RWPE2 (cell line): ENCODE measurements at regions not wholly inside any gene's neighbourhood (a gene's known extent, or its start where the extent isn't known, plus 50 kb on each side); places are given as distances from the start of the nearest gene placed in this dataset.
A peak's percentile ranks its signal among the peaks of the same experiment; 100 is the strongest.

Experiments used
- ATAC-seq: fragments of 200-7000 bp; cut with Tn5 transposase; 3 replicates; pipeline ENCODE4 v1.9.1; 2021; ENCODE audit warnings: low read depth
- DNase-seq: peaks from one replicate; pipeline ENCODE4 v3.0.0-alpha.2; 2020; ENCODE audit warnings: low spot score
- H3K27ac ChIP-seq: fragments of 450-650 bp; 2 replicates; pipeline ENCODE4 v1.5.1; 2017; ENCODE audit warnings: mild to moderate bottlenecking; ENCODE audit not compliant: poor library complexity, severe bottlenecking
- H3K27me3 ChIP-seq: fragments of 250-450 bp; sonication (Bioruptor Pico); 2 replicates; pipeline ENCODE4 v1.5.1; 2021; ENCODE audit warnings: mild to moderate bottlenecking, moderate library complexity; ENCODE audit not compliant: insufficient read depth, poor library complexity, severe bottlenecking
- H3K36me3 ChIP-seq: fragments of 250-450 bp; sonication (Bioruptor Pico); 2 replicates; pipeline ENCODE4 v1.5.1; 2020; ENCODE audit warnings: low read depth, mild to moderate bottlenecking, moderate library complexity
- H3K4me1 ChIP-seq: fragments of 250-450 bp; sonication (Bioruptor Pico); 2 replicates; pipeline ENCODE4 v1.5.1; 2021; ENCODE audit warnings: mild to moderate bottlenecking, moderate library complexity; ENCODE audit not compliant: insufficient read depth, poor library complexity, severe bottlenecking
- H3K4me3 ChIP-seq: fragments of 250-450 bp; sonication (Bioruptor Pico); 2 replicates; pipeline ENCODE4 v1.5.1; 2021; ENCODE audit warnings: mild to moderate bottlenecking, moderate library complexity; ENCODE audit not compliant: severe bottlenecking
- H3K9me3 ChIP-seq: fragments of 250-450 bp; sonication (Bioruptor Pico); 2 replicates; pipeline ENCODE4 v1.5.1; 2021; ENCODE audit warnings: mild to moderate bottlenecking, moderate library complexity; ENCODE audit not compliant: severe bottlenecking
- TF ChIP-seq, protein P1 (sequence below): fragments of 450-650 bp; IDR thresholded peaks from one replicate; pipeline ENCODE4 v1.5.1; 2017; ENCODE audit warnings: mild to moderate bottlenecking, moderate library complexity; ENCODE audit not compliant: poor library complexity, severe bottlenecking

- no peak for ATAC-seq
- no peaks in the 10 kb centered on the region for H3K27me3 ChIP-seq
- no peak overlapping the region for H3K27ac ChIP-seq
- TF ChIP-seq, protein P1, sequence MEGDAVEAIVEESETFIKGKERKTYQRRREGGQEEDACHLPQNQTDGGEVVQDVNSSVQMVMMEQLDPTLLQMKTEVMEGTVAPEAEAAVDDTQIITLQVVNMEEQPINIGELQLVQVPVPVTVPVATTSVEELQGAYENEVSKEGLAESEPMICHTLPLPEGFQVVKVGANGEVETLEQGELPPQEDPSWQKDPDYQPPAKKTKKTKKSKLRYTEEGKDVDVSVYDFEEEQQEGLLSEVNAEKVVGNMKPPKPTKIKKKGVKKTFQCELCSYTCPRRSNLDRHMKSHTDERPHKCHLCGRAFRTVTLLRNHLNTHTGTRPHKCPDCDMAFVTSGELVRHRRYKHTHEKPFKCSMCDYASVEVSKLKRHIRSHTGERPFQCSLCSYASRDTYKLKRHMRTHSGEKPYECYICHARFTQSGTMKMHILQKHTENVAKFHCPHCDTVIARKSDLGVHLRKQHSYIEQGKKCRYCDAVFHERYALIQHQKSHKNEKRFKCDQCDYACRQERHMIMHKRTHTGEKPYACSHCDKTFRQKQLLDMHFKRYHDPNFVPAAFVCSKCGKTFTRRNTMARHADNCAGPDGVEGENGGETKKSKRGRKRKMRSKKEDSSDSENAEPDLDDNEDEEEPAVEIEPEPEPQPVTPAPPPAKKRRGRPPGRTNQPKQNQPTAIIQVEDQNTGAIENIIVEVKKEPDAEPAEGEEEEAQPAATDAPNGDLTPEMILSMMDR = no peak
- H3K36me3 ChIP-seq = no peaks in the 10 kb centered on the region
- DNase-seq = no peak
- H3K4me3 ChIP-seq = no peak overlapping the region
- H3K9me3 ChIP-seq = no peaks in the 10 kb centered on the region
- H3K4me1 ChIP-seq = peaks cover 6% of the 10 kb centered on the region
Observed at GRCh38 chr11:38481391-38481790, 1883.4 kb upstream of the RAG2 start.

DNA sequence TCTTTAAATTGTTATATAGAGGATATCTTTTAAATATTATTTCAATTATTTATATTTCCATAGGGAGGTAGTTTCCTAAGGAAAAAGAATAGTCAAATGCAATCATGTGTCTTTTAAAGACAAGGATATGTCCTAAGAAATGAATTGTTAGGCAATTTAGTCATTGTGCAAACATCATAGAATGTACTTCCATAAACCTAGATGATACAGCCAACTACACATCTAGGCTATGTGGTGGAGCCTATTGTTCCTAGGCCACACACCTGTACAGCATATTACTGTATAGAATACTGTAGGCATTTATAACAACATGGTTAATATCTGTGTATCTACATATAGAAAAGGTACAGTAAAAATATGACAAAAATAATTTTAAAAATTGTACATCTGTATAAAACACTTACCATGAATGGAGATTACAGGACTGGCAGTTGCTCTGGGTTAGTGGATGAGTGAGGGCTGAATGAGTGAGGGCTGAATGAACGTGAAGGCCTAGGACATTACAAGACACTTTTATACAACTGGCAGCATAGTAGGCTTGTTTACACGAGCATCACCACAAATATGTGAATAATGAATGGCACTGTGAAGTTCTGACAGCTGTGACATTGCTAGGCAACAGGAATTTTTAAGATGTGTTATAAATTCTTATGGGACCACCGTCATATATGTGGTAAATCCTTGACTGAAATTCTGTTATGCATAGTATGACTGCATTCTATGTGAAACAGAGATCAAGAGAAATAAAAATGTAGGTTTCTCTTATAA is 1879.0 kb upstream of the RAG2 start:
- H3K4me1 ChIP-seq = peaks cover 9% of the 10 kb centered on the region
- ATAC-seq (peak; percentile 70), DNase-seq (no peak)
- TF ChIP-seq, protein P1 = no peak
- H3K27ac ChIP-seq = no peak overlapping the region
- H3K4me3 ChIP-seq = no peak overlapping the region
- H3K9me3 ChIP-seq = no peaks in the 10 kb centered on the region
- no peaks in the 10 kb centered on the region for H3K27me3 ChIP-seq
- H3K36me3 ChIP-seq = no peaks in the 10 kb centered on the region

DNA sequence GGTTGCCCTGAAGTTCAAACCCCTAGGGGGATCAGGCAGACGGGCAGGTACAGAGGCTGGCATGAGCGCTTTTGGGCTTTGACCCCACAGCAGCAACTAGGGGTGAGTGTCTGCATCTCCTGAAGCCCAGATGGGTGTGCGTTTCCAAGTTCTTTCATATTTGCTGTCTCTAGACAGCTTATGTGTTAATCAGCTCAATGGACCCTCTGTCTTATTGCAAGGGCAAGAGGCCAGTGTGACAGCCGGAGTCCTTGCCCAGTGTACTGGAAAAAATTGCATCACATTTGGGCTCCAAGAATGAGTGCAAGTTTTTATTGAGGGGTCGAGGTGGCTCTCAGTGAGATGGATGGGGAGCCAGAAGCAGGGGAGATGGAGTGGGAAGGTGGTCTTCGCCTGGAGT is 1863.7 kb upstream of the RAG2 start:
- ATAC-seq (no peak), DNase-seq (no peak)
- H3K27ac ChIP-seq = peak overlapping the region; percentile 72
- H3K4me3 ChIP-seq = no peak overlapping the region
- H3K9me3 ChIP-seq = no peaks in the 10 kb centered on the region
- H3K4me1 ChIP-seq = peaks cover 24% of the 10 kb centered on the region
- H3K27me3 ChIP-seq = no peaks in the 10 kb centered on the region
- TF ChIP-seq, protein P1 = no peak
- no peaks in the 10 kb centered on the region for H3K36me3 ChIP-seq

DNA sequence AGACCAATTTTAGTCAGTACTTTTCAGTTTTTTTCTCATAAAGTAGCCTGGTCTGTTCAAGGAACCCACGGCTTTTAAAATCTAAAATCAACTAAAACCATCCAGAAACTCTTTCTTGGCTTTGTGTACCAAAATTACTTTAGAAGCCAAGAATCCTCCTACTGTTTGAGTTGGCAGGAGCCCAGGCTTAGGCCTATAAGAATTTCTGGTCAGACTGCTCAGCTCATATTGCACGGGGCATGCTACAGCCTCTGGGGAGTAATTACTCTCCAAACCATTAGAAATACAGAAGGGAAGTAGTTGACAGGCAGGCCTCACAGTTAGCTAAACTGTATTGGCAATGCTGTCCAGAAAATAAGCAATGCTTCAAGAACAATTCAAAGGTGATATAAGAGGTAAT is 1862.9 kb upstream of the RAG2 start:
- Histone ChIP-seq H3K27me3 (no peaks in the 10 kb centered on the region), H3K4me1 (peaks cover 33% of the 10 kb centered on the region), H3K36me3 (no peaks in the 10 kb centered on the region), H3K27ac (peak overlapping the region; percentile 72), H3K9me3 (no peaks in the 10 kb centered on the region), H3K4me3 (no peak overlapping the region)
- ATAC-seq (peak; percentile 92), DNase-seq (peak; percentile 63)
- TF ChIP-seq, protein P1 = no peak

DNA sequence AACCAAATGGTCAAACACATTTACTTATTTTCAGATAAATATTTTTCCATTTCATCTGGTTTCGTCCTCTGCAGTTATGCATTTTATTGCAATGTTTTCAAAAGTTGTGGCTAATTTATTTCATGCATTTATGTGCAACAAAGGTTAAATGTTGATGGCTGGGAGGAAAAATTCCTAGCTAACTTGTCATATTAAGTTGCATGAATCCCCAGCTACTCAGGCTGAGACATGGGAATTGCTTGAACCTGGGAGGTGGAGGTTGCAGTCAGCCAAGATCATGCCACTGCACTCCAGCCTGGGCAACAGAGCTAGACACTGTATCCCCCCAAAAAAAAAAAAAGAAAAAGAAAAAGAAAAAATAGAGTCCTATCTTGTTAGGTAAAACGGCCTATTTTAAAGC is 1862.4 kb upstream of the RAG2 start:
- TF ChIP-seq, protein P1 = no peak
- Histone ChIP-seq H3K9me3 (no peaks in the 10 kb centered on the region), H3K4me1 (peaks cover 34% of the 10 kb centered on the region), H3K4me3 (no peak overlapping the region), H3K36me3 (no peaks in the 10 kb centered on the region), H3K27me3 (no peaks in the 10 kb centered on the region), H3K27ac (peak overlapping the region; percentile 72)
- ATAC-seq (peak; percentile 31; the same call in 1 of the 3 replicates), DNase-seq (no peak)
